HepG2 (cell line): ENCODE measurements at regions not wholly inside any gene's neighbourhood (a gene's known extent, or its start where the extent isn't known, plus 50 kb on each side); places are given as distances from the start of the nearest gene placed in this dataset.

Experiments
- NFIC ChIP-seq: IDR thresholded peaks from 2 replicates; pipeline ENCODE4 v1.6.1; 2012; ENCODE audit warnings: mild to moderate bottlenecking, low read length, inconsistent platforms
- ZNF354B ChIP-seq: sonication (generic); formaldehyde crosslinking; IDR thresholded peaks from 2 replicates; pipeline ENCODE4 v1.8.0; 2022; ENCODE audit warnings: mild to moderate bottlenecking, missing genetic modification reagents

GRCh38 chr15:70407336-70407670 lies 309.6 kb upstream of the TLE3 start:
- no peak for TF ChIP-seq ZNF354B (CRISPR knock-in tag)
- no peak for TF ChIP-seq NFIC
